ENCODE measurements at regions not wholly inside any gene's neighbourhood (a gene's known extent, or its start where the extent isn't known, plus 50 kb on each side); places are given as distances from the start of the nearest gene placed in this dataset.

GRCh38 chr12:39032448-39032847 lies 127.1 kb upstream of the CPNE8 start:
- Histone ChIP-seq H3K4me1 (ENCODE audit: insufficient read depth, insufficient read length) (no peaks in the 10 kb centered on the region), H3K27me3 (ENCODE audit: insufficient read depth, insufficient read length) (no peaks in the 10 kb centered on the region), H3K9me3 (ENCODE audit: insufficient read depth, low read length) (no peaks in the 10 kb centered on the region), H3K36me3 (ENCODE audit: insufficient read depth, insufficient read length, low read length) (no peaks in the 10 kb centered on the region), H3K9ac (ENCODE audit: insufficient read length, low read depth) (no peak overlapping the region), H3K4me3 (ENCODE audit: insufficient read length, low read depth) (no peak overlapping the region)
- no peak for TF ChIP-seq YY1 (IDR thresholded peaks at IDR 0.05; ENCODE audit: insufficient read depth, insufficient read length)
- no peak for TF ChIP-seq ZNF274 (IDR thresholded peaks at IDR 0.05; ENCODE audit: low read depth, low read length)
- no peak for TF ChIP-seq SUZ12 (IDR thresholded peaks at IDR 0.05; ENCODE audit: extremely low read depth, insufficient read depth, insufficient read length)
- DNase-seq (ENCODE audit: low read depth, low spot score), result no peak

GRCh38 chr12:39032034-39032433 lies 126.6 kb upstream of the CPNE8 start:
- DNase-seq (ENCODE audit: low read depth, low spot score), result no peak
- Histone ChIP-seq H3K27me3 (ENCODE audit: insufficient read depth, insufficient read length) (no peaks in the 10 kb centered on the region), H3K9me3 (ENCODE audit: insufficient read depth, low read length) (no peaks in the 10 kb centered on the region), H3K9ac (ENCODE audit: insufficient read length, low read depth) (no peak overlapping the region), H3K4me1 (ENCODE audit: insufficient read depth, insufficient read length) (no peaks in the 10 kb centered on the region), H3K4me3 (ENCODE audit: insufficient read length, low read depth) (no peak overlapping the region), H3K36me3 (ENCODE audit: insufficient read depth, insufficient read length, low read length) (no peaks in the 10 kb centered on the region)
- TF ChIP-seq YY1 (IDR thresholded peaks at IDR 0.05; ENCODE audit: insufficient read depth, insufficient read length) (no peak), ZNF274 (IDR thresholded peaks at IDR 0.05; ENCODE audit: low read depth, low read length) (no peak), SUZ12 (IDR thresholded peaks at IDR 0.05; ENCODE audit: extremely low read depth, insufficient read depth, insufficient read length) (no peak)

- Histone ChIP-seq H3K36me3 (ENCODE audit: insufficient read depth, insufficient read length, low read length) (no peaks in the 10 kb centered on the region), H3K9ac (ENCODE audit: insufficient read length, low read depth) (no peak overlapping the region), H3K4me3 (ENCODE audit: insufficient read length, low read depth) (no peak overlapping the region), H3K9me3 (ENCODE audit: insufficient read depth, low read length) (no peaks in the 10 kb centered on the region), H3K4me1 (ENCODE audit: insufficient read depth, insufficient read length) (no peaks in the 10 kb centered on the region), H3K27me3 (ENCODE audit: insufficient read depth, insufficient read length) (no peaks in the 10 kb centered on the region)
- no peak for DNase-seq (ENCODE audit: low read depth, low spot score)
- TF ChIP-seq YY1 (IDR thresholded peaks at IDR 0.05; ENCODE audit: insufficient read depth, insufficient read length) (no peak), ZNF274 (IDR thresholded peaks at IDR 0.05; ENCODE audit: low read depth, low read length) (no peak), SUZ12 (IDR thresholded peaks at IDR 0.05; ENCODE audit: extremely low read depth, insufficient read depth, insufficient read length) (no peak)
These were observed 123.0 kb upstream of the CPNE8 start for GRCh38 chr12:39028382-39028781.

- Histone ChIP-seq H3K36me3 (ENCODE audit: insufficient read depth, insufficient read length, low read length) (no peaks in the 10 kb centered on the region), H3K9ac (ENCODE audit: insufficient read length, low read depth) (no peak overlapping the region), H3K4me3 (ENCODE audit: insufficient read length, low read depth) (no peak overlapping the region), H3K4me1 (ENCODE audit: insufficient read depth, insufficient read length) (no peaks in the 10 kb centered on the region), H3K9me3 (ENCODE audit: insufficient read depth, low read length) (no peaks in the 10 kb centered on the region), H3K27me3 (ENCODE audit: insufficient read depth, insufficient read length) (no peaks in the 10 kb centered on the region)
- no peak for DNase-seq (ENCODE audit: low read depth, low spot score)
- no peak for TF ChIP-seq YY1 (IDR thresholded peaks at IDR 0.05; ENCODE audit: insufficient read depth, insufficient read length)
- TF ChIP-seq SUZ12 (IDR thresholded peaks at IDR 0.05; ENCODE audit: extremely low read depth, insufficient read depth, insufficient read length), result no peak
- TF ChIP-seq ZNF274 (IDR thresholded peaks at IDR 0.05; ENCODE audit: low read depth, low read length), result no peak
These were observed 107.5 kb upstream of the CPNE8 start for GRCh38 chr12:39012870-39013269.

GRCh38 chr12:39011166-39011565 lies 105.8 kb upstream of the CPNE8 start:
- DNase-seq (ENCODE audit: low read depth, low spot score), result no peak
- H3K9ac ChIP-seq (ENCODE audit: insufficient read length, low read depth), result no peak overlapping the region
- no peaks in the 10 kb centered on the region for H3K9me3 ChIP-seq (ENCODE audit: insufficient read depth, low read length)
- no peaks in the 10 kb centered on the region for H3K27me3 ChIP-seq (ENCODE audit: insufficient read depth, insufficient read length)
- H3K4me1 ChIP-seq (ENCODE audit: insufficient read depth, insufficient read length), result no peaks in the 10 kb centered on the region
- no peak overlapping the region for H3K4me3 ChIP-seq (ENCODE audit: insufficient read length, low read depth)
- no peaks in the 10 kb centered on the region for H3K36me3 ChIP-seq (ENCODE audit: insufficient read depth, insufficient read length, low read length)
- TF ChIP-seq YY1 (IDR thresholded peaks at IDR 0.05; ENCODE audit: insufficient read depth, insufficient read length), result no peak
- TF ChIP-seq SUZ12 (IDR thresholded peaks at IDR 0.05; ENCODE audit: extremely low read depth, insufficient read depth, insufficient read length), result no peak
- no peak for TF ChIP-seq ZNF274 (IDR thresholded peaks at IDR 0.05; ENCODE audit: low read depth, low read length)

- Histone ChIP-seq H3K4me1 (ENCODE audit: insufficient read depth, insufficient read length) (no peaks in the 10 kb centered on the region), H3K27me3 (ENCODE audit: insufficient read depth, insufficient read length) (no peaks in the 10 kb centered on the region), H3K9ac (ENCODE audit: insufficient read length, low read depth) (no peak overlapping the region), H3K36me3 (ENCODE audit: insufficient read depth, insufficient read length, low read length) (no peaks in the 10 kb centered on the region), H3K9me3 (ENCODE audit: insufficient read depth, low read length) (no peaks in the 10 kb centered on the region), H3K4me3 (ENCODE audit: insufficient read length, low read depth) (no peak overlapping the region)
- no peak for DNase-seq (ENCODE audit: low read depth, low spot score)
- TF ChIP-seq YY1 (IDR thresholded peaks at IDR 0.05; ENCODE audit: insufficient read depth, insufficient read length) (no peak), SUZ12 (IDR thresholded peaks at IDR 0.05; ENCODE audit: extremely low read depth, insufficient read depth, insufficient read length) (no peak), ZNF274 (IDR thresholded peaks at IDR 0.05; ENCODE audit: low read depth, low read length) (no peak)
These were observed 105.0 kb upstream of the CPNE8 start for GRCh38 chr12:39010406-39010805.

- no peak overlapping the region for H3K4me3 ChIP-seq (ENCODE audit: insufficient read length, low read depth)
- no peak overlapping the region for H3K9ac ChIP-seq (ENCODE audit: insufficient read length, low read depth)
- H3K36me3 ChIP-seq (ENCODE audit: insufficient read depth, insufficient read length, low read length), result no peaks in the 10 kb centered on the region
These were observed 102.2 kb upstream of the CPNE8 start for GRCh38 chr12:39007619-39008018.

More at GRCh38 chr12:39007619-39008018, 102.2 kb upstream of the CPNE8 start:
- Histone ChIP-seq H3K9me3 (ENCODE audit: insufficient read depth, low read length) (no peaks in the 10 kb centered on the region), H3K27me3 (ENCODE audit: insufficient read depth, insufficient read length) (no peaks in the 10 kb centered on the region), H3K4me1 (ENCODE audit: insufficient read depth, insufficient read length) (no peaks in the 10 kb centered on the region)
- DNase-seq (ENCODE audit: low read depth, low spot score), result no peak
- TF ChIP-seq ZNF274 (IDR thresholded peaks at IDR 0.05; ENCODE audit: low read depth, low read length), result no peak
- TF ChIP-seq YY1 (IDR thresholded peaks at IDR 0.05; ENCODE audit: insufficient read depth, insufficient read length), result no peak
- TF ChIP-seq SUZ12 (IDR thresholded peaks at IDR 0.05; ENCODE audit: extremely low read depth, insufficient read depth, insufficient read length), result no peak
